Retinal pigment epithelial cell (primary cell): ENCODE measurements at regions not wholly inside any gene's neighbourhood (a gene's known extent, or its start where the extent isn't known, plus 50 kb on each side); places are given as distances from the start of the nearest gene placed in this dataset.

Experiments used
- DNase-seq: peaks from one replicate; pipeline ENCODE4 v3.0.0-alpha.2; 2010; ENCODE audit warnings: low read depth
- H3K4me3 ChIP-seq: 2 replicates; pipeline ENCODE4 v1.5.1; 2011; ENCODE audit warnings: mild to moderate bottlenecking, low read length, control low read depth, moderate library complexity
- CTCF ChIP-seq: conservative IDR thresholded peaks from 2 replicates; pipeline ENCODE4 v1.5.1; 2011; ENCODE audit warnings: low read depth, low read length, control low read depth, inconsistent platforms

- no peak for DNase-seq
- no peak overlapping the region for H3K4me3 ChIP-seq
- TF ChIP-seq CTCF: no peak
Measured at GRCh38 chr20:21024420-21024819, 81.7 kb downstream of the LINC00237 start.

- no peak for TF ChIP-seq CTCF
- no peak overlapping the region for H3K4me3 ChIP-seq
- DNase-seq: no peak
Measured at GRCh38 chr20:21022925-21023324, 83.2 kb downstream of the LINC00237 start.

- H3K4me3 ChIP-seq: no peak overlapping the region
- no peak for DNase-seq
- no peak for TF ChIP-seq CTCF
Measured at GRCh38 chr20:21021472-21021790, 84.7 kb downstream of the LINC00237 start.

- DNase-seq: no peak
- H3K4me3 ChIP-seq: no peak overlapping the region
- no peak for TF ChIP-seq CTCF
Measured at GRCh38 chr20:21020659-21021471, 85.3 kb downstream of the LINC00237 start.

GRCh38 chr20:21019814-21020658, 86.1 kb downstream of the LINC00237 start:
- DNase-seq: no peak
- no peak for TF ChIP-seq CTCF
- no peak overlapping the region for H3K4me3 ChIP-seq

- TF ChIP-seq CTCF: no peak
- DNase-seq: no peak
- H3K4me3 ChIP-seq: no peak overlapping the region
Measured at GRCh38 chr20:21019468-21019813, 86.7 kb downstream of the LINC00237 start.

- no peak overlapping the region for H3K4me3 ChIP-seq
- no peak for TF ChIP-seq CTCF
- DNase-seq: no peak
Measured at GRCh38 chr20:21018576-21018975, 87.6 kb downstream of the LINC00237 start.
